ENCODE measurements at regions not wholly inside any gene's neighbourhood (a gene's known extent, or its start where the extent isn't known, plus 50 kb on each side); places are given as distances from the start of the nearest gene placed in this dataset.

- H3K9me3 ChIP-seq (ENCODE audit: control insufficient read depth, insufficient read depth, low read length), result peaks cover 6% of the 10 kb centered on the region
- no peak overlapping the region for H3K27ac ChIP-seq (ENCODE audit: low read depth, low read length)
- WGBS (ENCODE audit: insufficient coverage), result no CpG with 5 or more reads among the region's 3 CpGs
- no peak overlapping the region for H3K4me3 ChIP-seq (ENCODE audit: low read depth, low read length)
- H3K4me1 ChIP-seq (ENCODE audit: control insufficient read depth, insufficient read depth, low read length), result no peaks in the 10 kb centered on the region
- no peaks in the 10 kb centered on the region for H3K27me3 ChIP-seq (ENCODE audit: control insufficient read depth, insufficient read depth, low read length)
- DNase-seq (ENCODE audit: low read depth in 4 of 6, low spot score in 6 of 6), result no peak
- no peaks in the 10 kb centered on the region for H3K36me3 ChIP-seq (ENCODE audit: control insufficient read depth, insufficient read depth, low read length)
Observed at GRCh38 chr3:180223268-180223667, 186.5 kb upstream of the PEX5L start.

GRCh38 chr3:180229113-180229512, 192.4 kb upstream of the PEX5L start:
- H3K9me3 ChIP-seq (ENCODE audit: control insufficient read depth, insufficient read depth, low read length), result peaks cover 33% of the 10 kb centered on the region
- no peaks in the 10 kb centered on the region for H3K36me3 ChIP-seq (ENCODE audit: control insufficient read depth, insufficient read depth, low read length)
- H3K4me1 ChIP-seq (ENCODE audit: control insufficient read depth, insufficient read depth, low read length), result no peaks in the 10 kb centered on the region
- no peak overlapping the region for H3K4me3 ChIP-seq (ENCODE audit: low read depth, low read length)
- H3K27ac ChIP-seq (ENCODE audit: low read depth, low read length), result no peak overlapping the region
- no peak for DNase-seq (ENCODE audit: low read depth in 4 of 6, low spot score in 6 of 6)
- H3K27me3 ChIP-seq (ENCODE audit: control insufficient read depth, insufficient read depth, low read length), result no peaks in the 10 kb centered on the region

- H3K4me1 ChIP-seq (ENCODE audit: control insufficient read depth, insufficient read depth, low read length), result no peaks in the 10 kb centered on the region
- H3K27me3 ChIP-seq (ENCODE audit: control insufficient read depth, insufficient read depth, low read length), result no peaks in the 10 kb centered on the region
- no peak overlapping the region for H3K27ac ChIP-seq (ENCODE audit: low read depth, low read length)
- H3K9me3 ChIP-seq (ENCODE audit: control insufficient read depth, insufficient read depth, low read length), result no peaks in the 10 kb centered on the region
- H3K36me3 ChIP-seq (ENCODE audit: control insufficient read depth, insufficient read depth, low read length), result no peaks in the 10 kb centered on the region
- DNase-seq (ENCODE audit: low read depth in 4 of 6, low spot score in 6 of 6), result no peak
- H3K4me3 ChIP-seq (ENCODE audit: low read depth, low read length), result no peak overlapping the region
- 100% methylated on average over 1 of the region's 2 CpGs for WGBS (ENCODE audit: insufficient coverage)
Observed at GRCh38 chr3:180239939-180240338, 203.2 kb upstream of the PEX5L start.

GRCh38 chr3:180246688-180247195, 210.0 kb upstream of the PEX5L start:
- no peaks in the 10 kb centered on the region for H3K4me1 ChIP-seq (ENCODE audit: control insufficient read depth, insufficient read depth, low read length)
- WGBS (ENCODE audit: insufficient coverage), result 78% methylated on average over 1 of the region's 5 CpGs
- no peaks in the 10 kb centered on the region for H3K9me3 ChIP-seq (ENCODE audit: control insufficient read depth, insufficient read depth, low read length)
- no peak overlapping the region for H3K4me3 ChIP-seq (ENCODE audit: low read depth, low read length)
- H3K36me3 ChIP-seq (ENCODE audit: control insufficient read depth, insufficient read depth, low read length), result no peaks in the 10 kb centered on the region
- H3K27ac ChIP-seq (ENCODE audit: low read depth, low read length), result no peak overlapping the region
- no peak for DNase-seq (ENCODE audit: low read depth in 4 of 6, low spot score in 6 of 6)
- no peaks in the 10 kb centered on the region for H3K27me3 ChIP-seq (ENCODE audit: control insufficient read depth, insufficient read depth, low read length)

GRCh38 chr3:180250172-180250571, 213.4 kb upstream of the PEX5L start:
- WGBS (ENCODE audit: insufficient coverage), result no CpG with 5 or more reads among the region's 2 CpGs
- Histone ChIP-seq H3K36me3 (ENCODE audit: control insufficient read depth, insufficient read depth, low read length) (no peaks in the 10 kb centered on the region), H3K27ac (ENCODE audit: low read depth, low read length) (no peak overlapping the region), H3K4me3 (ENCODE audit: low read depth, low read length) (no peak overlapping the region), H3K4me1 (ENCODE audit: control insufficient read depth, insufficient read depth, low read length) (no peaks in the 10 kb centered on the region), H3K27me3 (ENCODE audit: control insufficient read depth, insufficient read depth, low read length) (no peaks in the 10 kb centered on the region), H3K9me3 (ENCODE audit: control insufficient read depth, insufficient read depth, low read length) (no peaks in the 10 kb centered on the region)
- DNase-seq (ENCODE audit: low read depth in 4 of 6, low spot score in 6 of 6), result no peak

GRCh38 chr3:180252683-180253082, 215.9 kb upstream of the PEX5L start:
- Histone ChIP-seq H3K27me3 (ENCODE audit: control insufficient read depth, insufficient read depth, low read length) (no peaks in the 10 kb centered on the region), H3K9me3 (ENCODE audit: control insufficient read depth, insufficient read depth, low read length) (no peaks in the 10 kb centered on the region), H3K4me3 (ENCODE audit: low read depth, low read length) (no peak overlapping the region), H3K36me3 (ENCODE audit: control insufficient read depth, insufficient read depth, low read length) (no peaks in the 10 kb centered on the region), H3K4me1 (ENCODE audit: control insufficient read depth, insufficient read depth, low read length) (no peaks in the 10 kb centered on the region), H3K27ac (ENCODE audit: low read depth, low read length) (no peak overlapping the region)
- no CpG with 5 or more reads among the region's 3 CpGs for WGBS (ENCODE audit: insufficient coverage)
- DNase-seq (ENCODE audit: low read depth in 4 of 6, low spot score in 6 of 6), result no peak

- Histone ChIP-seq H3K36me3 (ENCODE audit: control insufficient read depth, insufficient read depth, low read length) (no peaks in the 10 kb centered on the region), H3K4me3 (ENCODE audit: low read depth, low read length) (no peak overlapping the region), H3K9me3 (ENCODE audit: control insufficient read depth, insufficient read depth, low read length) (peaks cover 3% of the 10 kb centered on the region), H3K27me3 (ENCODE audit: control insufficient read depth, insufficient read depth, low read length) (no peaks in the 10 kb centered on the region), H3K27ac (ENCODE audit: low read depth, low read length) (no peak overlapping the region), H3K4me1 (ENCODE audit: control insufficient read depth, insufficient read depth, low read length) (no peaks in the 10 kb centered on the region)
- WGBS (ENCODE audit: insufficient coverage), result no CpG with 5 or more reads among the region's 1 CpG
- DNase-seq (ENCODE audit: low read depth in 4 of 6, low spot score in 6 of 6), result no peak
Observed at GRCh38 chr3:180253283-180253682, 216.5 kb upstream of the PEX5L start.

- Histone ChIP-seq H3K36me3 (ENCODE audit: control insufficient read depth, insufficient read depth, low read length) (no peaks in the 10 kb centered on the region), H3K27ac (ENCODE audit: low read depth, low read length) (no peak overlapping the region)
- no CpG with 5 or more reads among the region's 3 CpGs for WGBS (ENCODE audit: insufficient coverage)
Observed at GRCh38 chr3:180264479-180264878, 227.7 kb upstream of the PEX5L start.

GRCh38 chr3:180265551-180265950, 228.8 kb upstream of the PEX5L start:
- H3K27ac ChIP-seq (ENCODE audit: low read depth, low read length), result no peak overlapping the region
- peak in 1 of 6 donors; percentile 44 for DNase-seq (ENCODE audit: low read depth in 4 of 6, low spot score in 6 of 6)
- no peaks in the 10 kb centered on the region for H3K36me3 ChIP-seq (ENCODE audit: control insufficient read depth, insufficient read depth, low read length)
- no peaks in the 10 kb centered on the region for H3K4me1 ChIP-seq (ENCODE audit: control insufficient read depth, insufficient read depth, low read length)
- H3K9me3 ChIP-seq (ENCODE audit: control insufficient read depth, insufficient read depth, low read length), result peaks cover 8% of the 10 kb centered on the region
- no peak overlapping the region for H3K4me3 ChIP-seq (ENCODE audit: low read depth, low read length)
- H3K27me3 ChIP-seq (ENCODE audit: control insufficient read depth, insufficient read depth, low read length), result no peaks in the 10 kb centered on the region

More at GRCh38 chr3:180264479-180264878, 227.7 kb upstream of the PEX5L start:
- no peak for DNase-seq (ENCODE audit: low read depth in 4 of 6, low spot score in 6 of 6)
- Histone ChIP-seq H3K4me1 (ENCODE audit: control insufficient read depth, insufficient read depth, low read length) (no peaks in the 10 kb centered on the region), H3K4me3 (ENCODE audit: low read depth, low read length) (no peak overlapping the region), H3K27me3 (ENCODE audit: control insufficient read depth, insufficient read depth, low read length) (no peaks in the 10 kb centered on the region), H3K9me3 (ENCODE audit: control insufficient read depth, insufficient read depth, low read length) (peaks cover 8% of the 10 kb centered on the region)

- Histone ChIP-seq H3K9me3 (ENCODE audit: control insufficient read depth, insufficient read depth, low read length) (peaks cover 3% of the 10 kb centered on the region), H3K27ac (ENCODE audit: low read depth, low read length) (no peak overlapping the region)
Observed at GRCh38 chr3:180267202-180267843, 230.6 kb upstream of the PEX5L start.

More at GRCh38 chr3:180267202-180267843, 230.6 kb upstream of the PEX5L start:
- no peaks in the 10 kb centered on the region for H3K27me3 ChIP-seq (ENCODE audit: control insufficient read depth, insufficient read depth, low read length)
- no peaks in the 10 kb centered on the region for H3K36me3 ChIP-seq (ENCODE audit: control insufficient read depth, insufficient read depth, low read length)
- DNase-seq (ENCODE audit: low read depth in 4 of 6, low spot score in 6 of 6), result no peak
- no peaks in the 10 kb centered on the region for H3K4me1 ChIP-seq (ENCODE audit: control insufficient read depth, insufficient read depth, low read length)
- WGBS (ENCODE audit: insufficient coverage), result 63% methylated on average over 2 of the region's 3 CpGs
- no peak overlapping the region for H3K4me3 ChIP-seq (ENCODE audit: low read depth, low read length)
